Endothelial cell of umbilical vein (primary cell): ENCODE measurements at regions not wholly inside any gene's neighbourhood (a gene's known extent, or its start where the extent isn't known, plus 50 kb on each side); places are given as distances from the start of the nearest gene placed in this dataset.

ENCODE experiments used
- EZH2 ChIP-seq: IDR thresholded peaks from 2 replicates; pipeline ENCODE4 v1.6.1; 2012; ENCODE audit warnings: borderline replicate concordance, low read depth, mild to moderate bottlenecking, moderate library complexity, low read length, inconsistent platforms; ENCODE audit not compliant: severe bottlenecking
- FOS ChIP-seq: IDR thresholded peaks from 2 replicates; pipeline ENCODE4 v1.6.1; 2011; ENCODE audit warnings: mild to moderate bottlenecking, low read length, moderate library complexity, borderline replicate concordance; ENCODE audit not compliant: insufficient read depth
- GATA2 ChIP-seq: IDR thresholded peaks from 2 replicates; pipeline ENCODE4 v1.7.0; 2011; ENCODE audit warnings: low read depth, mild to moderate bottlenecking, moderate library complexity, mixed read lengths, low read length; ENCODE audit not compliant: insufficient read length, insufficient read depth
- JUN ChIP-seq: IDR thresholded peaks from 2 replicates; pipeline ENCODE4 v1.6.1; 2011; ENCODE audit warnings: borderline replicate concordance, low read depth; ENCODE audit not compliant: insufficient read length, insufficient read depth
- MYC ChIP-seq: IDR thresholded peaks from one replicate; pipeline ENCODE4 v1.6.1; 2011; ENCODE audit warnings: mild to moderate bottlenecking, low read depth, low read length
- POLR2A ChIP-seq: IDR thresholded peaks from 2 replicates; pipeline ENCODE4 v1.6.1; 2012; ENCODE audit warnings: low read depth, mild to moderate bottlenecking, control low read depth, low read length
- POLR2AphosphoS5 ChIP-seq: IDR thresholded peaks from 2 replicates; pipeline ENCODE4 v1.6.1; 2012; ENCODE audit warnings: low read depth, mild to moderate bottlenecking, control low read depth, low read length, moderate library complexity; ENCODE audit not compliant: insufficient read depth
- TF ChIP-seq, protein P1 (sequence below), 2 donors: IDR thresholded peaks; 1 replicate in 1 of 2; 2 replicates in 1 of 2; pipeline ENCODE4 v1.5.1; 2011; ENCODE audit warnings: low read length in 2 of 2, mild to moderate bottlenecking in 2 of 2, moderate library complexity in 2 of 2, control low read depth in 1 of 2, inconsistent platforms in 1 of 2, low read depth in 1 of 2; ENCODE audit not compliant: insufficient read depth in 1 of 2; ENCODE audit errors: extremely low read depth in 1 of 2
- TF ChIP-seq, protein P2 (sequence below): IDR thresholded peaks from 2 replicates; pipeline ENCODE4 v1.6.1; 2011; ENCODE audit not compliant: insufficient read depth, insufficient read length

DNA sequence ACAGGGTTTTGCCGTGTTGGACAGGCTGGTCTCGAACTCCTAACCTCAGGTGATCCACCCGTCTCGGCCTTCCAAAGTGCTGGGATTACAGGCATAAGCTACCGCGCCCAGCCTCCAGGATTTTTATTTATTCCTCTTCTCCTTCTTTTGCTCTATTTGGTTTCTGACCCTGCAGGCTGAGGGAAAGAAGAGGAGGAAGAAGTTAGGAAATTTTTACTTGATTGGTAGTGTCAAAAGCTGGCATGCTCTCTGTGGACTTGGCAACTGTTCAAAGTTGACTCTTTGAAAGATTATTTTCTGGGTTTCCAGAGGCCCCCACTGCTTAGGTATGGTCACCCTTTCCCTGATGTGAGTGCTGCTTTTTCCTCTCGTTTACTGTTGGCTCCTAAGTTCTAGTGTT, 372.2 kb downstream of the DIPK2A start:
- TF ChIP-seq POLR2A (no peak), EZH2 (no peak), POLR2AphosphoS5 (no peak), GATA2 (no peak), JUN (no peak), FOS (no peak), MYC (no peak)
- TF ChIP-seq, protein P1, sequence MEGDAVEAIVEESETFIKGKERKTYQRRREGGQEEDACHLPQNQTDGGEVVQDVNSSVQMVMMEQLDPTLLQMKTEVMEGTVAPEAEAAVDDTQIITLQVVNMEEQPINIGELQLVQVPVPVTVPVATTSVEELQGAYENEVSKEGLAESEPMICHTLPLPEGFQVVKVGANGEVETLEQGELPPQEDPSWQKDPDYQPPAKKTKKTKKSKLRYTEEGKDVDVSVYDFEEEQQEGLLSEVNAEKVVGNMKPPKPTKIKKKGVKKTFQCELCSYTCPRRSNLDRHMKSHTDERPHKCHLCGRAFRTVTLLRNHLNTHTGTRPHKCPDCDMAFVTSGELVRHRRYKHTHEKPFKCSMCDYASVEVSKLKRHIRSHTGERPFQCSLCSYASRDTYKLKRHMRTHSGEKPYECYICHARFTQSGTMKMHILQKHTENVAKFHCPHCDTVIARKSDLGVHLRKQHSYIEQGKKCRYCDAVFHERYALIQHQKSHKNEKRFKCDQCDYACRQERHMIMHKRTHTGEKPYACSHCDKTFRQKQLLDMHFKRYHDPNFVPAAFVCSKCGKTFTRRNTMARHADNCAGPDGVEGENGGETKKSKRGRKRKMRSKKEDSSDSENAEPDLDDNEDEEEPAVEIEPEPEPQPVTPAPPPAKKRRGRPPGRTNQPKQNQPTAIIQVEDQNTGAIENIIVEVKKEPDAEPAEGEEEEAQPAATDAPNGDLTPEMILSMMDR (IDR thresholded peaks at IDR 0.05; ENCODE audit: extremely low read depth in 1 of 2, insufficient read depth in 1 of 2, low read depth in 1 of 2, low read length in 2 of 2) = no peak
- TF ChIP-seq, protein P2, sequence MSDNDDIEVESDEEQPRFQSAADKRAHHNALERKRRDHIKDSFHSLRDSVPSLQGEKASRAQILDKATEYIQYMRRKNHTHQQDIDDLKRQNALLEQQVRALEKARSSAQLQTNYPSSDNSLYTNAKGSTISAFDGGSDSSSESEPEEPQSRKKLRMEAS = no peak
